ENCODE measurements at regions not wholly inside any gene's neighbourhood (a gene's known extent, or its start where the extent isn't known, plus 50 kb on each side); places are given as distances from the start of the nearest gene placed in this dataset.
"Not testable (repeated sequence)": the region's sequence is repeated elsewhere in the genome, so short reads cannot be mapped to it uniquely, and the experiment has no call there.

DNA sequence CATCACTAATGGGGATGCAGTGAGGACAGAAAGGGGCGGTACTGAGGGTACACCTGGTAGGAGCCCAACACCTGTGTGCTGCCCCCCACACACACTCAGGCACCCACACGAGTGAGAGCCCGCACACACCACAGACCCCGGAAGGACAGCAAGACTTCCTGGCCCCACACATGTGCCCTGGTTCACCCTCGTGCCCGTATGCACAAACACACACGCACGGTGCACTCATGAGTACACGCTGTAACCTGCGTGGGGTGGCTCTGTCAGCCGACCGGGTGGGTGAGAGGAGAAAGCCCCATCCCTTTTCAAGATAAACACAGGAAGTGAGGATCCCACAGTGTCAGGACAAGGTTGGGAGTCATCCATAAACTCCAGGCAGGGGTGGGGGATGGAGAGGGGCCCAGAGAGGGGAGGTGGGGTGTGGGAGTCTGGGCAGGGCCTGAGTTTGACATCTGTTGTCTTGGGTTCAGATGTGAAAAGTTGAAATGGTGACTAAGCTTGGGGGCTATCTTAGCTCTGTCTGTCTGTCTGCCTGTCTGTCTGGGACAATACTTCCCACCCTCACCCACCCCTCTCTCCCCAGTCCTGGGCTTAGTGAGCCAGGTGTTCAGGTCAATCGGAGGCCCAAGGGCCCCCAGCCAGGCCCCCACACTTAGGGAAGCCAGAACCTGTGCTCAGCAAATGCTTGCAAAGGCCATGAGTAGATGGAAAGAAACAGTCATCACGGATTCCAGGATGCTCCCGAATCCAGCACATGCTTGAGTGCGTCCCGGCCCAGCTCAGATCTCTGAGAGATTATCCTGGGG lies 119.8 kb upstream of the ZBTB40 start:
- DNase-seq (ENCODE audit: low read depth): no peak

DNA sequence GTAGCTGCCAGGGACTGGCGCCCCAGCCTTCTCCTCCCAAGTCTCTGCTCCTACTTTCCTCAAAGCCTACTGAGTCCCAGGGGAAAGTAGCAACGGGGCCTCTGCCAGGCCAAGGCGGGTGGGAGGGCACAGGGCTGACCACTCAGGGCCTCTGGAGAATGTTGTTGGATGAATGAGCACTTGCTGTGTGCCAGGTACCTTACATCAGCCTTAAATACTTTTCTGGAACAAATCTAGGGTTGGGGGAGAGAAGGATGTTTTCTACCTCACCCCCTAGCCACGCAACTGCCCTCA lies 119.3 kb upstream of the ZBTB40 start:
- DNase-seq (ENCODE audit: low read depth): no peak

DNA sequence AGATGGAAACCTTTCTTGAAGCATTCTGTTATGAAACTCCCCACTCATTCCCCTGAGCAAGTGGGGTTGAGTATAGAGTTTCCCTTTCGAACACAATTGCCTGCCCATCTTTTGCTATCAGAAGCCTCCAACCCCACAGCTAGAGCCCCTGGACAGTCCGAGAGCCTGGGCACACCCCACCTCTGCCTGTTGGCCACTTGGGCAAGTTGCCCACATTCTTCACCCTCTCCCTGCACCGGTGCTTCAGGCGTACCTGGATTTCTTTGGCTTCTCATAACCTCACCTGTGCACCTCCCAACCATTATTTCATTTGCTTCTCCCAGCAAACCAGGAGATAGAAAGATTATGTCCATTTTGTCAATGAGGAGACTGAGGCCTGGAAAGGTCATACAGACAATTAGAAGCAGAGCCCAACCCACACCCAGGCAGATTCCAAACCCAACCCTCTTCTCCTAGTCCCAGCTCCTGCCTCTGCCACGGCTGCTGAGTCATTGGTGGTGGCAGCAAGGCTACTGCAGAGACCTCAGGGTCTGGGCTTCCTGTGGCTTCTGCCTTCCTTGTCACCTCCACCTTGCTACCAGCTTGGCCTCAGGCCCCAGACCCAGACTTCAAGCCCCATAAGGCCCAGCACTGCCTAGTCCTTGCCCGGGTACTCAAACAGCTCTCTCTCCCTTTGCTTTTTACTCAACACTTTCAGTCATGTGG lies 118.7 kb upstream of the ZBTB40 start:
- DNase-seq (ENCODE audit: low read depth): no peak

DNA sequence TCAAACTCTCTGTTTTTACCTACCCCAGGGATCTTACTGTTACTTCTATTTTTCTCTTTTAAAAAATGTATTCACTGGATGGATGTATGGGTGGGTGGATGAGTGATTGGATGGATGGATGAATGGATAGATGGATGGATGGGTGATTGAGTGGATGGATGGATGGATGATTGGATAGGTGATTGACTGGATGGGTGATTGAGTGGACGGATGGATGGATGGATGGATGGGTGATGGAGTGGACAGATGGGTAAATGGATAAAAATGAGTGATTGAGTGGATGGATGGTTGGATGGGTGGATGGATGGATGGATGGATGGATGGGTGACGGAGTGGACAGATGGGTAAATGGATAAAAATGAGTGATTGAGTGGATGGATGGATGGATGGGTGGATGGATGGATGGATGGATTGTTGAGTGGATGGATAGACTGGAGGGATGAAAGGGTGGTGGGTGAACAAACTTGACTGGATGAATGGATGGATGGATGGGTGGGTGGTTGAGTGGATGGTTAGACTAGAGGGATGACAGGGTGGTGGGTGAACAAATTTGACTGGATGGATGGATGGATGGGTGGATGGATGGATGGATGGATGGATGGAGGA lies 118.0 kb upstream of the ZBTB40 start:
- no peak for DNase-seq (ENCODE audit: low read depth)

DNA sequence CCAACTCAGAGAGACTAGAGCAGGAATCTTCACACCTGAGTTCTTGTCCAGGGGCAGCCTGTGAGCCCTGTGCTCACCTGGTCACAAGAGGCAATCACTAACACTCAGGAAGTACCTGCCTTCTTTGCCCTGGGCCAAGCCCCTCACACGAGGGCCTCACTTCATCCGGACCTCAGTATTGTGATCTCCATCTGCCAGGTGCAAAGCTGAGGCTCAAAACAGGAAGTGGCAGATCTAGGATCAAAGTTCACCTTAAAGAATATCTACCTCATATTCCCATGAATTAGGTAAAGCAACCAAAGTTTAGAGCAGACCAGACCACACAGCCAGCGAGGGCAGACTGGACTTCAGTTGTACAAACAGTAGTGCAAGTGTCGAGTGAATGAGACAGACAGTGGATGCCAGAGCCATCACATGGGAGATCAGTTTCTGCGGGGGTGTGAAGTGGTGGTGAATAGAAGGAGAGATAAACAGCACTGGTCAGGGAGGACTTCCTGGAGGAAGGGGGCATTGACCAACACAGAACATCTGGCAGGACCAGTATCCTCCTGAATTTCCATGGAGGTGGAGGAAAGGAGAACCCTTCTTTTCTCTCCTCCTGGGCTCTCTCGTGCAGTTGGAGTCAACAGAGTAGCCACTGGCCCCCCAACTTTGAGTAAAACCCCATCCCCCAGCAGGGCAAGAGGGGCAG lies 116.6 kb upstream of the ZBTB40 start:
- no peak for DNase-seq (ENCODE audit: low read depth)

- not testable (repeated sequence) for DNase-seq (ENCODE audit: low read depth)
Measured at GRCh38 chr1:22336274-22336673, 115.4 kb upstream of the ZBTB40 start.

DNA sequence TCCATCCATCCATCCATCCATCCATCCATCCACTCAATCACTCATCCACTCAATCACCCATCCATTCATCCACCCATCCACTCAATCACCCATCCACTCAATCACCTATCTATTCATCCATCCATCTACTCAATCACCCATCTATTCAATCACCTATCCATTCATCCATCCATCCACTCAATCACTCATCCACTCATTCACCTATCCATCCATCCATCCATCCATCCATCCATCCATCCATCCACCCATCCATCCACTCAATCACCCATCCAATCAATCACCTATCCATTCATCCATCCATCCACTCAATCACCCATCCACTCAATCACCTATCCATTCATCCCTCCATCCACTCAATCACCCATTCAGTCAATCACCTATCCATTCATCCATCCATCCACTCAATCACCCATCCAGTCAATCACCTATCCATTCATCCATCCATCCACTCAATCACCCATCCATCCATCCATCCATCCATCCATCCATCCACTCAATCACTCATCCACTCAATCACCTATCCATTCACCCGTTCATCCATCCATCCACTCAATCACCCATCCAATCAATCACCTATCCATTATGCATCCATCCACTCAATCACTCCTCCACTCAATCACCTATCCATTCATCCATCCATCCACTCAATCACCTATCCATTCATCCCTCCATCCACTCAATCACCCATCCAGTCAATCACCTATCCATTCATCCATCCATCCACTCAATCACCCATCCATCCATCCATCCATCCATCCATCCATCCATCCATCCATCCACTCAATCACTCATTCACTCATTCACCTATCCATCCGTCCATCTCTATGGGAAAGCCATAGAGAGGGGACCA lies 114.7 kb upstream of the ZBTB40 start:
- not testable (repeated sequence) for DNase-seq (ENCODE audit: low read depth)

DNA sequence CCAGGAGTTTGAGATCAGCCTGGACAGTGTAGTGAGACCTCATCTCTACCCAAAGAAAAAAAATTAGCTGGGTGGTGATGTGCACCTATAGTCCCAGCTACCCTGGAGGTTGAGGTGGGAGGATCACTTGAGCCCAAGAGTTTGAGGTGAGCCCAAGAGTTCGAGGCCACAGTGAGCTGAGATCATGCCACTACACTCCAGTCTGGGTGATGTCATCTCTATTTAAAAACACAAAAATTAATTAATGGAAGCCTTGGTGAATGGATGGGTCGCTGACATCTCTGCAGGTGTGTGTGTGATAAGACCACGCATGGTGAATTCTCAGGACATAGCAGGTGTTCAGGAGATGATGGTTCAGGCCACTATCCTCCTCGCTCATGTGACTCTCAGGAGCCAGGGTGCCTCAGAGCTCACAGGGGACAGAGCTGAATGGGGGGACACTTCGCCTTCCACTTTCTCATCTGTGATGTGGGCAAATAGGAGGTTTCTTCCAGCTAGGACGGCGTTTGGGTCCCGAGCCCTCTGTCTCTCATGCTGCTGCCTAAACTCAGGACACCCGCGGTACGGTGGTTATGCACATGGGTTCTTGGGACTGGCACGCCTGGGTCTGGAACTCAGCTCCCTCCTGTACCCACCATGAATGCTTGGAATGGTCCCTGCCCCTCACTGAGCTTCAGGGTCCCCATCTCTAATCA lies 113.4 kb upstream of the ZBTB40 start:
- DNase-seq (ENCODE audit: low read depth): no peak

DNA sequence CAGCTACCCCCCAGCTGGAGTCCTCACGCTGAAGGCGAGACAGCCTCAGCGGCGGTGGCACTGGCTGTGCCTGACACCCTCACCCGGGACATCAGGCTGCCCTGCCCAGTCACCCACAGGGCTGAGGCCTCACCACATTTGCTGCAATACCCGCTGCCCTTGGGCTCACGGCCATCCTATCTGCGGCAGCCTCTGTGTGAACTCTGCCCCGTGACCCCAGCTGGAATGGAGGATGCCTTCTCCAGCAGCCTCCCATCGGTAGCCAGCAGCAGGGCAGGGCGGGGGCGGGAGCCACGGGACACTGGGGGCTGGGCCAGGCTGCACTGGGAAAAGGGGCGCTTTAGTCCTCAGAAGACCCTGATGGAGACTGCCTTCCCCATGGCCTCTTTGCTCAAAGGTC lies 112.4 kb upstream of the ZBTB40 start:
- DNase-seq (ENCODE audit: low read depth): no peak

DNA sequence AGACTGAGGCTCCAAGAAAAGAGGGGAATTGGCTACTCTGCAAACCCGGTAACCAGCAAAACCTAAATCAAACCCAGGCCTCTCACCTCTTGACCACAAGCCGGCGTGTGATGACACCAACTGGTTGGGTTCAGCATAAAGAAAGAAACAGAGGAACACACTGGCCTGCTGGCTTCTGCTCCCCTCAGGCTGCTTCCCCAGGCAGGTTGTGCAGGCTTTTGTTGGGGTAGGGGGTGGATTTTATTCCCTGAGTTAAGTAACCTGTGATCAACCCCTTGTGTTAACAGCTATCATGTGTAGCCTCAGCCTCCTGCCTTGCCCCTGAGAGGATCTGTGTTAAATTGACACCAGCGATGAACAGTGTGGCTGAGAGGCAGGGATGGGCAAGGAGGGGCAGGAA lies 111.6 kb upstream of the ZBTB40 start:
- no peak for DNase-seq (ENCODE audit: low read depth)

GRCh38 chr1:22340873-22341272 lies 110.8 kb upstream of the ZBTB40 start:
- DNase-seq (ENCODE audit: low read depth): no peak

DNA sequence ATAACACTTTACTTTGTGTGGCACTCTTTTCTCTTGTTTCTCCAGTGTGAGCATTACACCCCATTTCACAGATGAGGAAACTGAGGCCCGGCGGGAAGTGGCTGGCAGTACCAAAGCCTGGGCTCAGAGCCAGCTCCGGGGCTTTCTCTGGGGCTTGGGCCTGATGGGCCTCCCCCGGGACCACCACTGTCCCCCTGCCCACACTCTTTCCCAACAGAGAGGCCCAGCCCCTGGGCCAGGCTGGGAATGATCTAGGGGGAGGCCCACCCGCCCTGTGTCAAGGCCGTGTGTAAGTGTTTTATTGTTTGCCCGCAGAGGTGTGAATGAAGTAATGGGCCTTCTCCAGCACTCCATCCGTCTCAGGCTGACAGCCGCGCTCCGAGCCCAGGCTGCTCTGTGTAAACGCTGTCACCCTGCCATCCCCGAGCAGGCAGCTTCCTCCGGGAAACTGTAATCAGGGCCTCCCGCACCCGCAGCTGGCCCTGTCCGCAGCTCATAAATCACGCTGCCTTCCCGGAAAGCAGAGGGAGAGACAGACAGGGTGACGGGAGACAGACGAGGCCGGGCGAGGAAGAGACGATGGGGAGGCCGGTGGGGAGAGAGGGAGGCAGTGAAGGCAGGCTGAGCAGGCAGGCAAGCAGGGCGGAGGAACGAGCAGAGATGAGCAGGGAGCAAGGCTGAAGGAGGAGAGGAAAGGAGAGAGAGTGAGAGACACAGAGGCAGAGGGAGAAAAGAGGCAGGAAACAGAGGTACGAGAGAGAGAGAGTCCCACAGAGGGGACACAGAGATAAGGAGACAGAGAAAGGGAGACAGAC lies 109.7 kb upstream of the ZBTB40 start:
- DNase-seq (ENCODE audit: low read depth): no peak

DNA sequence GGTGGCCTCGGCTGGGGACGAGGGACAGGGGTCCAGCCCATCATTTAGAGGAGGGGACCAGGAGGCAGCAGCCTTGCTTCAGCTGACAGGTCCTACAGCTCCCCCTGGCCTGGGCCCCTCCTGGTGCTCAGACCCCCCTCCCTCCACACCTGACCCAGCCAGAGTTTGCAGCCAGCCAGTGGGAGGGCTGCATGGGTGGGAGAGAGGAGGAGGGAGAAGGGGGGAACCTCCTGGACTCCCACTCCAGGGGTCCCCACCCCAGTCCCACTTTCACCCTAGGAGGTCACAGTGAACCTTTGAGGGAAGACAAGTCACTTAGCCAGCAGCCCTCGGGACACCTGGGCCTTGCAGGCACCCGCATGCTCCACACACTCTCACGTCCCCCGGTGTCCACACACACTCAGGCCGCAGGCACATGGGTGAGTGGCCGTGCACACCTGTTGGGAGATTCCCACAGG lies 108.9 kb upstream of the ZBTB40 start:
- no peak for DNase-seq (ENCODE audit: low read depth)

- DNase-seq (ENCODE audit: low read depth): no peak
Measured at GRCh38 chr1:22343456-22344328, 108.0 kb upstream of the ZBTB40 start.

- no peak for DNase-seq (ENCODE audit: low read depth)
Measured at GRCh38 chr1:22344329-22344630, 107.4 kb upstream of the ZBTB40 start.

DNA sequence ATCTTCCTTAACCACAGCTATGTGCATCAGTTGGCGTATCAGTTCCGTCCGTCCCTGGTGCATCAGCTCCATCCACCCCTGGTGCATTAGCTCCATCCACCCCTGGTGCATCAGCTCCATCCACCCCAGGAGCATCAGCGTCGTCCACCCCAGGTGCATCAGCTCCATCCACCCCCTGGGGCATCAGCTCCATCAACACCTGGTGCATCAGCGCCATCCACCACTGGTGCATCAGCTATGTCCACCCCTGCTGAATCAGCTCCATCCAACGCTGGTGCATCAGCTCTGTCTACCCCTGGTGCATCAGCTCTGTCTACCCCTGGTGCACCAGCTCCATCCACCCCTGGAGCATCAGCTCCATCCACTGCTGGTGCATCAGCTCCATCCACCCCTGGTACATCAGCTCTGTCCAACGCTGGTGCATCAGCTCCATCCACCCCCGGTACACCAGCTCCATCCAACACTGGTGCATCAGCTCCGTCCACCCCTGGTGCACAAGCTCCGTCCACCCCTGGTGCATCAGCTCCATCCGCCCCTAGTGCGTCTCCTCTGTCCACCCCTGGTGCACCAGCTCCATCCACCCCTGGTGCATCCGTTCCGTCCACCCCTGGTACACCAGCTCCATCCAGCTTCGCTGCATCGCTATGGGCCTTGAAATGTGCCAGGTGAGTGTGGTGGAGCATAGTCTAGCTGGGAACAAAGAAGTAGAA lies 106.6 kb upstream of the ZBTB40 start:
- no peak for DNase-seq (ENCODE audit: low read depth)

GRCh38 chr1:22347854-22348760 lies 103.5 kb upstream of the ZBTB40 start:
- DNase-seq (ENCODE audit: low read depth): no peak
